NCI-H1092 (cell line): ENCODE measurements at regions not wholly inside any gene's neighbourhood (a gene's known extent, or its start where the extent isn't known, plus 50 kb on each side); places are given as distances from the start of the nearest gene placed in this dataset.

ENCODE experiments used
- DNase-seq: peaks from one replicate; lab custom pipeline; 2025; lab: John Stamatoyannopoulos, UW

- DNase-seq: no peak
Observed at GRCh38 chr5:158354958-158355357, 496.0 kb upstream of the CLINT1 start.

GRCh38 chr5:158351485-158352125, 492.7 kb upstream of the CLINT1 start:
- peak; percentile 23 for DNase-seq

- DNase-seq: peak; percentile 24
Observed at GRCh38 chr5:158349987-158350386, 491.0 kb upstream of the CLINT1 start.

- no peak for DNase-seq
Observed at GRCh38 chr5:158344376-158344775, 485.4 kb upstream of the CLINT1 start.

GRCh38 chr5:158340608-158341007, 481.7 kb upstream of the CLINT1 start:
- no peak for DNase-seq

- DNase-seq: no peak
Observed at GRCh38 chr5:158326256-158326655, 467.3 kb upstream of the CLINT1 start.

GRCh38 chr5:158324236-158324635, 465.3 kb upstream of the CLINT1 start:
- DNase-seq: no peak

GRCh38 chr5:158322620-158323019, 463.7 kb upstream of the CLINT1 start:
- DNase-seq: no peak

- no peak for DNase-seq
Observed at GRCh38 chr5:158320934-158321333, 462.0 kb upstream of the CLINT1 start.

GRCh38 chr5:158320178-158320674, 461.3 kb upstream of the CLINT1 start:
- peak; percentile 16 for DNase-seq

- no peak for DNase-seq
Observed at GRCh38 chr5:158317507-158317906, 458.6 kb upstream of the CLINT1 start.

- DNase-seq: no peak
Observed at GRCh38 chr5:158313733-158314464, 455.0 kb upstream of the CLINT1 start.

- no peak for DNase-seq
Observed at GRCh38 chr5:158313027-158313732, 454.2 kb upstream of the CLINT1 start.

- DNase-seq: no peak
Observed at GRCh38 chr5:158309088-158309807, 450.3 kb upstream of the CLINT1 start.

GRCh38 chr5:158308429-158309025, 449.6 kb upstream of the CLINT1 start:
- no peak for DNase-seq

- DNase-seq: no peak
Observed at GRCh38 chr5:158305861-158306260, 446.9 kb upstream of the CLINT1 start.

GRCh38 chr5:158304607-158305006, 445.7 kb upstream of the CLINT1 start:
- no peak for DNase-seq

GRCh38 chr5:158303883-158304282, 444.9 kb upstream of the CLINT1 start:
- DNase-seq: no peak

- DNase-seq: no peak
Observed at GRCh38 chr5:158303275-158303674, 444.3 kb upstream of the CLINT1 start.

GRCh38 chr5:158302029-158302428, 443.1 kb upstream of the CLINT1 start:
- DNase-seq: no peak

- DNase-seq: no peak
Observed at GRCh38 chr5:158301186-158301585, 442.2 kb upstream of the CLINT1 start.

GRCh38 chr5:158300256-158300655, 441.3 kb upstream of the CLINT1 start:
- no peak for DNase-seq
